ENCODE measurements at regions not wholly inside any gene's neighbourhood (a gene's known extent, or its start where the extent isn't known, plus 50 kb on each side); places are given as distances from the start of the nearest gene placed in this dataset.

DNA sequence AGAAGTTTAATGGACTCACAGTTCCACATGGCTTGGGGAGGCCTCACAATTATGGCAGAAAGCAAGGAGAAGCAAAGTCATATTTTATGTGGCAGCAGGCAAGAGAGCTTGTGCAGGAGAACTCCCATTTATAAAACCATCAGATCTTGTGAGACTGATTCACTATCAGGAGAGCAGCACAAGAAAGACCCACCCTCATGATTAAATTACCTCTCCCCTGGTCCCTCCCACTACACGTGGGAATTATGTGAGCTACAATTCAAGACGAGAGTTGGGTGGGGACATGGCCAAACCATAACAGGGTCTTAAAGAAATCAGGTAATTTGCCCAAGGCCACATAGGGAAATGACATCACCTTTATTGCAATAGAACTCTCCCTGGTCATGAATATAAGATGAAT, 1073.3 kb upstream of the ACVR2A start:
- Histone ChIP-seq H3K4me1 (ENCODE audit: insufficient read depth, low read length) (no peaks in the 10 kb centered on the region), H3K36me3 (ENCODE audit: insufficient read depth, low read length) (no peaks in the 10 kb centered on the region), H3K9ac (ENCODE audit: low read depth, low read length) (no peak overlapping the region), H3K9me3 (ENCODE audit: control insufficient read depth, insufficient read depth, low read length) (no peaks in the 10 kb centered on the region)

DNA sequence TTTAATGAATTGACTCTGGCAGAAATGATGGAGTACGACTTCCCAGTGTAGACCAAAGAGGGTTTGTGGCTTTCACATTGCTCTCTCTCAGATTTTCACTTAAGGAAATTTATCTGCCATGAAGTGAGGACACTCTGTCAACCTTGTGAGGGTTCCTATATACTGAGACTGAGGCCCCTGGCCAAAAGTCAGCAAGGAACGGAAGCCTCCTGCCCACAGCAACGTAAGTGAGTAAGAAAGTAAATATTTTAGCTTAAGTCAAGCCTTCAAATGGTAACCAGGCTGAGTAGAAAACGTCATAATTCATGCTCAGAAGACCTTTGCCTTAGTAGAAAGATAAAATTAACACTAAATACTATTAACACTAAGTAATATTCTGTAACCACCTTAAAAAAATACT, 1080.5 kb upstream of the ACVR2A start:
- no peaks in the 10 kb centered on the region for H3K9me3 ChIP-seq (ENCODE audit: control insufficient read depth, insufficient read depth, low read length)
- no peaks in the 10 kb centered on the region for H3K4me1 ChIP-seq (ENCODE audit: insufficient read depth, low read length)
- H3K36me3 ChIP-seq (ENCODE audit: insufficient read depth, low read length): no peaks in the 10 kb centered on the region
- H3K9ac ChIP-seq (ENCODE audit: low read depth, low read length): no peak overlapping the region

DNA sequence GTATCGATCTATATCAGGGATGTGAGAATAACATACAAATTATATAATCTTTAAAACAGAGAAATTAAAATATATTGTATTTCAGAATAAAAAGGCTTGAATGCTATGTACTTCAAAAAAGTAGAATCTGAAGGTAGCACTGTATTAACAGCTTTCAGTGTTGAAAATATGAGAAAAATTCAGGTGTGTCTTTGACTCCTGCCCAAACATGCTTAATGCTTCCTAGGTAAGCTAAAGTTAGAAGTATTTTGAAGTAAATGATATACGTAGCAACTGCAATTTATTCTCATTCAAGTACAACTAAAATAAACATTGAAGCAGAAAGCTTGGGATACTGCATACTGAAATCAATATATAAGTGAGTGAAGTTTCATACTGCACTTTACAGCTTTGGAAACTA, 1082.0 kb upstream of the ACVR2A start:
- Histone ChIP-seq H3K9ac (ENCODE audit: low read depth, low read length) (no peak overlapping the region), H3K36me3 (ENCODE audit: insufficient read depth, low read length) (no peaks in the 10 kb centered on the region), H3K4me1 (ENCODE audit: insufficient read depth, low read length) (no peaks in the 10 kb centered on the region), H3K9me3 (ENCODE audit: control insufficient read depth, insufficient read depth, low read length) (no peaks in the 10 kb centered on the region)

DNA sequence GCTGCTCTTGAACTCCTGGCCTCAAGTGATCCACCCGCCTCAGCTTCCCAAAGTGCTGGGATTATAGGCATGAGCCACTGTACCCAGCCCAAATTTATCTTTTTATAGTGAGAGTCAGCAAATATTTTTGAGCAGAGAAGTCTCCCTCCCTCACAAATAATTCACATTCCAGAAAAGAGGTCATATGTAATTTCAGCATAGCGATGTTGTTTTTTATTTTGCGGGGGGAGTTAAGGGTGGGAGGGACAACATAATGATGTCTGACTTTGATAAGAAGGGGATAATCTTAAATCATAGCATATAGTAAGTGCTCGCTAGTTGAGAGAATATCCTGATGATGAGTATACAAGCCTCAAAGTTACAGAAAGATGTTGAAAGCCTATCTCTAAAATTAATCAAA, 1090.2 kb upstream of the ACVR2A start:
- Histone ChIP-seq H3K4me1 (ENCODE audit: insufficient read depth, low read length) (no peaks in the 10 kb centered on the region), H3K36me3 (ENCODE audit: insufficient read depth, low read length) (no peaks in the 10 kb centered on the region), H3K9ac (ENCODE audit: low read depth, low read length) (no peak overlapping the region), H3K9me3 (ENCODE audit: control insufficient read depth, insufficient read depth, low read length) (no peaks in the 10 kb centered on the region)

DNA sequence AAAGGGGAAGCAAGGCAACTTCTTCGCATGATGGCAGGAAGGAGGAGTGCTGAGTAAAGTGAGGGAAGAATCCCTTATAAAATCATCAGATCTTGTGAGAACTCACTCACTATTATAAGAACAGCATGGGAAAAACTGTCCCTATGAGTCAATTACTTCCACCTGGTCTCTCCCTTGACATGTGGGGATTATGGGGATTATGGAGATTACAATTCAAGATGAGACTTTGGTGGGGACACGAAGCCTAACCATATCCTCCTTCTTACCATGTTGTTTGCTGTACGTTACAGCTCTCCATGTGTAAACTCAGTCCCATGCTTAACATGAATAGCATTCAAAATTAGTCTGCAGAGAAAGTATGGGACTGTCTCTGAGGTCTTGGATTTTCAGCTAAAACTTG, 1096.8 kb upstream of the ACVR2A start:
- Histone ChIP-seq H3K4me1 (ENCODE audit: insufficient read depth, low read length) (no peaks in the 10 kb centered on the region), H3K9ac (ENCODE audit: low read depth, low read length) (no peak overlapping the region), H3K9me3 (ENCODE audit: control insufficient read depth, insufficient read depth, low read length) (no peaks in the 10 kb centered on the region), H3K36me3 (ENCODE audit: insufficient read depth, low read length) (no peaks in the 10 kb centered on the region)

DNA sequence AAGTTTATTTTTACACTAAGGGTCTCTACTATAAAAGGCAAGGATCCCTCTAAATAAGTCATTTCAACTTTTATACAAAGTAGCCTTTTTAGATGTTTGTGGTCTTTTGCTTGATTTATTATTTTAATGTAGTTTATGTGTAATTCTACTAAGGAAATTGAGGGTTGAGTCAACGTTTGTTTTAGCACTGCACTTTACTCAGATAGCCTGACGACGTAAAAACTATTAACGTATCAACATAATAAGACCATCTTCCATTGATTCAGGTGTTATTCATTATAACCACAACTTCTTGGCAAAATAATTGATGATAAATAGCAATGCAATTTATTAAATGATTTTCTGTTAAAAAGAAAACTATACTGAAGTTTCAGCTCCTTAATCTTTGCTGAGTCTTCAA, 1103.6 kb upstream of the ACVR2A start:
- H3K36me3 ChIP-seq (ENCODE audit: insufficient read depth, low read length): no peaks in the 10 kb centered on the region
- no peaks in the 10 kb centered on the region for H3K4me1 ChIP-seq (ENCODE audit: insufficient read depth, low read length)
- H3K9me3 ChIP-seq (ENCODE audit: control insufficient read depth, insufficient read depth, low read length): no peaks in the 10 kb centered on the region
- H3K9ac ChIP-seq (ENCODE audit: low read depth, low read length): no peak overlapping the region

DNA sequence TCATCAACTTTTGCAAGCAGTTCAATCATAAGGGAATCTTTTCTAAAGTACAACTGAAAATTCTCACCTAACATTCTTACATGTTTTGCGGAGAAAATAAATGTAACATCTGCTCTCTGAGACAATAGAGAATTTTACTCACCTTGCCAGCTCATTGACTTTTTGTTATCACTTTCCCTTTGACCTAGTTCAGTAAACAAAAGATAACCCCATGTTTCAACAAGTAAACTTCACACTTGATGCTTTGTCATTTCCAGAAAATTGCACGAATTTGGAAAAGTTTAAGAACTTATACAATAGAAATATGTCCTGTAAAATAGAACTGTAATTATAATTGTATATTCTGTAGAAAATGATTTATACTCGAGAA, 1110.0 kb upstream of the ACVR2A start:
- Histone ChIP-seq H3K9me3 (ENCODE audit: control insufficient read depth, insufficient read depth, low read length) (no peaks in the 10 kb centered on the region), H3K36me3 (ENCODE audit: insufficient read depth, low read length) (no peaks in the 10 kb centered on the region), H3K4me1 (ENCODE audit: insufficient read depth, low read length) (peaks cover 5% of the 10 kb centered on the region), H3K9ac (ENCODE audit: low read depth, low read length) (no peak overlapping the region)

DNA sequence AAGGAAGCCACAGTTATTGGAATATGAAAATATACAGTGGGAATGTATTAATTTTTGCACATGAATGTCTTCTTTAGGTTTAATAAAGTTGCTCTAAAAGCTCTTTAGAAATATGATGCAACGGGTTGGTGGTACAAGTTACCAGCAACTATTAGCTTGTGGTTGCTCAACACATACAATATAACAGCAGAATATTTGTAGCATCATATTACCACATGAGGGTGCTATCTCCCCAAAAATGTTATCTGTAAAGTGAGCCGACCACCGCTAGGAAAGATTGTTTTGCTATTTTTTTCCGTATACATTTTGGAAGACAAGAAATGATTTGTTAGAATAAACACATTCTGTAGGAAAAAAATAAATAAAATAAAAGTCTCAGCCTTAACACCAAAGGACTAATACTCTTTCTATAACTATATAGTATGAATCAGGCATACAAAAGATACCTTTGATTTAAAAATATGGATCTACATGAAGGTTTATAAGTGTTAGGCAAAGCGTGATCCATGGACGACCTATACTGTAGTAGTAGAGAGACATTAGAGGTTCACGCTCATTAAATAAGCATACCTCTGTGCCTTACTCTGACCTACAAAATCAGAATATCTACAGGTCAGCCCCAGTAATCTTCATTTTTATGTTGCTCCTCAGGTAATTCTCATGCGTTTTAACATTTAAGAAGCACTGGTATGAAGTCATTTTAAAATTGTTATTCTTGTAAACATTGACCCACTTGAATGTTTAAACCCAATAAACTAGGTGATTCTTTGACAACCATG, 1110.6 kb upstream of the ACVR2A start:
- H3K9me3 ChIP-seq (ENCODE audit: control insufficient read depth, insufficient read depth, low read length): no peaks in the 10 kb centered on the region
- no peak overlapping the region for H3K9ac ChIP-seq (ENCODE audit: low read depth, low read length)
- no peaks in the 10 kb centered on the region for H3K36me3 ChIP-seq (ENCODE audit: insufficient read depth, low read length)
- peaks cover 5% of the 10 kb centered on the region for H3K4me1 ChIP-seq (ENCODE audit: insufficient read depth, low read length)

DNA sequence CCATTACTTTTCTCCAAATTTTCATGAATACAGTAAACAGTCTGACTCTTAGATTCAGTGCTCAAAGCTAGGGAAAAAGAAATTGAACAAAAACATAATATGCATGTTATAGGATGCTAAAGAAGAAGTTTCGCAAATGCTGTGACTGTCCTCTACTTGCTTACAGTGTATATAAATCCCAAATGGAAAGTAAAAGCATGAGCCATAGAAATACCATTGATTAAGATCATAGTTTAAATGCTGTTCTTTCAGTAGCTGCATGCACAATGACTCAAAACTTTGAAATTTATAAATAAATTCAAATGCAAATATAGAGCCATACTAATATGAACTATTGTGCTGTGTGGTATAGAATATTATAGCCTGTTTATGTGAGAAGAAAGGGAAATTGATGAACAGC, 1113.9 kb upstream of the ACVR2A start:
- no peaks in the 10 kb centered on the region for H3K9me3 ChIP-seq (ENCODE audit: control insufficient read depth, insufficient read depth, low read length)
- no peaks in the 10 kb centered on the region for H3K36me3 ChIP-seq (ENCODE audit: insufficient read depth, low read length)
- H3K9ac ChIP-seq (ENCODE audit: low read depth, low read length): no peak overlapping the region
- H3K4me1 ChIP-seq (ENCODE audit: insufficient read depth, low read length): peaks cover 5% of the 10 kb centered on the region

DNA sequence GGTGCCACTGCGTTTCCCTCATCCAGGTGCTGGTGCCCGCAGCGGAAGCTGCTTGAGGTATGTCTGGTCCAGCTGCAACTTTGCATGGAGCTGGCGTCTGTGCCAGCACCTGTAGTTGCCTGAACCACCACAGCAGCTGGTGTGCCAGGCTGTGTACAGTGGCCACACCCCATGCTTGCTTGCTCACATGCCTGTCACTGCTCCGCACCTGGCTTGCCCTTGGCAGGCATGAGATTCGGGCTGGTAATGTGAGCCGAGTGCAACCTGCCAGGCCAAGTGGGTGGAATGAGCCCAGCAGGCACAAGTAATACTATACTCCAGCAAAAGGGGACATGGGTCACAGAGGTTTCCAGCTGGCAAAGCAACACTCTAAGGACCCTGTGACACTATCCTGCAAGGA, 1123.3 kb upstream of the ACVR2A start:
- Histone ChIP-seq H3K36me3 (ENCODE audit: insufficient read depth, low read length) (no peaks in the 10 kb centered on the region), H3K9me3 (ENCODE audit: control insufficient read depth, insufficient read depth, low read length) (no peaks in the 10 kb centered on the region), H3K4me1 (ENCODE audit: insufficient read depth, low read length) (no peaks in the 10 kb centered on the region), H3K9ac (ENCODE audit: low read depth, low read length) (no peak overlapping the region)

DNA sequence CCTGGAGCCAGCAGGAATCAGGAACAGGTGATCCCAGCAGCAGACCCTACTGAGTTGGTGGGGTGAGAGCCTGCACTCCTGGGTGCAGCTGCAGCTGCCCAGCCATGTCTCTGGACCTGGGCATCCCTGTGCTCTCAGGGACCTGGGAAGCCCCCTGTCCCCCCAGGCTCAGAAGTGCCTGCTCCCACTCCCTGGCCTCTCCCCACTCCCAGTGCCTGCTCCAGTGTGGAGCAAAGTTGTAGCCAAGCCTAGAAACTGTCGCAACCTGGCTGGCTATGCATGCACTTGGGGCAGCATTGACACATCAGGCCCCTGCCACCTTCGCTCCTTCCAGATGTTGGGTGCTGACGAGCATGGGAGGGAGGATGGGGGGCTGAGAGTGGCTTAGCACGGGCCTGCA, 1124.7 kb upstream of the ACVR2A start:
- no peaks in the 10 kb centered on the region for H3K9me3 ChIP-seq (ENCODE audit: control insufficient read depth, insufficient read depth, low read length)
- H3K36me3 ChIP-seq (ENCODE audit: insufficient read depth, low read length): no peaks in the 10 kb centered on the region
- H3K9ac ChIP-seq (ENCODE audit: low read depth, low read length): no peak overlapping the region
- no peaks in the 10 kb centered on the region for H3K4me1 ChIP-seq (ENCODE audit: insufficient read depth, low read length)

DNA sequence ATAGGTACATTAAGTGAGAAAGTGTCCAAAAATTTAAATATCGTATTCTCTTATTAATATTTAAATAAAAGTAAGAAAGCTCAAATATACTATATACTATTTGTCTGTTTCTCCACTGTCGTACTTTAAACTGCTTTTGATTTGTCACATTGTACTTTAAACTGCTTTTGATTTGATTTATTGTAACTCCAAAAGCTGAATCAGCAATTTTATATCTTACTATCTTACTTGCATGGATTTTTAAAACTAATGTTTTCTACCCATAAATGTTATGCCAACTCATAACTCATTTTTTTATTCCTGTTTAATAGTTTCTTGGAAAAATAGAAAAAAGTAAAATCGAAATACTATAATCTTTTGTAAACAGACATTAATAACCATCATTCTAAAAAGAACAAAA, 1128.2 kb upstream of the ACVR2A start:
- no peak overlapping the region for H3K9ac ChIP-seq (ENCODE audit: low read depth, low read length)

DNA sequence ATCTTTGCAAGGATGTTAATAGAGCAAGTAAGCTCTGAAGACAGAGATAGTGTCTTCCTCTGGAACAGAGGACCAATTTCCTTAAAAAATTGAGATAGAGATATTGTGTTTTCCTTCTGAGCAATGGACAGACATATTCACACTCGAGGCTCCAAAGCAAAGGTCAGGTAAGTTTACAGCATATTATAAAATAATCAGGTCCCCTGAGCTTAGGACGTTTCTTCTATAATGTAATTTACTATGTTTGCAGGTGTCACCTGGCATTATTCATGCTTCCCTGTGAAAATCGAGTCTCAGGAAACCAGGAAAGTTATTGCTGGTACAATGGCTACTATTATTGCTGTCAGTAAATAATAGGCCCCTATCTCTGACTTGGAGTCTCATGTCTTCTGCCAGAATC, 1135.8 kb upstream of the ACVR2A start:
- Histone ChIP-seq H3K9me3 (ENCODE audit: control insufficient read depth, insufficient read depth, low read length) (no peaks in the 10 kb centered on the region), H3K9ac (ENCODE audit: low read depth, low read length) (no peak overlapping the region), H3K4me1 (ENCODE audit: insufficient read depth, low read length) (no peaks in the 10 kb centered on the region), H3K36me3 (ENCODE audit: insufficient read depth, low read length) (no peaks in the 10 kb centered on the region)

More for the DNA sequence above, 1128.2 kb upstream of the ACVR2A start:
- no peaks in the 10 kb centered on the region for H3K9me3 ChIP-seq (ENCODE audit: control insufficient read depth, insufficient read depth, low read length)
- H3K36me3 ChIP-seq (ENCODE audit: insufficient read depth, low read length): no peaks in the 10 kb centered on the region
- no peaks in the 10 kb centered on the region for H3K4me1 ChIP-seq (ENCODE audit: insufficient read depth, low read length)

DNA sequence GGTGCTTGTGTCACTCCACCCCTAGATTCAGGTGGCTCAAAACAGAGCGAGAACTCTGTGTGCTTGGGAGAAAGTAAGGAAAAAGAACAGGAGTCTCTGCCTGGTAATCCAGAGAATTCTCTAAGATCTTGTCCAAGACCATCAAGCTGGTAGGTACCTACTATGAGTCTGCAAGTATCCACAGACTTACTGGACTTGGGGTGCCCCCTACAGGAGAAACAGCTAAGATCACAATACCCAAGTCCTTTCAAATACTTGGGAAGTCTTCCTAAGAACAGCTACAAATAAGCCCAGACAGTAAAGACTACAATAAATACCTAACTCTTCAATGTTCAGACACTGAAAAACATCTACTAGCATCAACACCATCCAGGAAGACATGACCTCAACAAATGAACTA, 1143.6 kb upstream of the ACVR2A start:
- no peaks in the 10 kb centered on the region for H3K4me1 ChIP-seq (ENCODE audit: insufficient read depth, low read length)
- no peak overlapping the region for H3K9ac ChIP-seq (ENCODE audit: low read depth, low read length)
- H3K9me3 ChIP-seq (ENCODE audit: control insufficient read depth, insufficient read depth, low read length): peaks cover 15% of the 10 kb centered on the region
- 0 out of 2 replicates have a peak, but pooled peaks cover 2% of the 10 kb centered on the region for H3K36me3 ChIP-seq (ENCODE audit: insufficient read depth, low read length)

DNA sequence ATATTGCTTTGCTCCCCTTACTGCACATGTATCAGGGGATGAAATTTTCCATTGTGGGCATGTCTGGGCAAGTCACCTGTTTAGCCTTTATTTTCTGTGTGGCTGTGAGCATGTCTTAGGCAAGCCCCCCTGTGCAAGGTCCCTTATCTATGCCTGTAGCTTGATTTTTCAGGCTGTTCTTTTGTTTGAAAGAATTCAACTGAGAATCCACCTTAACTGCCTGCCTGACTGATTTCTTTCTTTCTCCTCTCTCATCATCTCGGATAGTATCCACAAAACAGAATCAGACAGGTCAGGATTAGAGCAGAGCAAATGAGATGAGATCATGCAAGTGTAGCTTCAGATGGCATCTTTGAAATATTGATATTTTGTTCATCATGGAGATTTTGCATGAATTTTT, 1147.5 kb upstream of the ACVR2A start:
- Histone ChIP-seq H3K36me3 (ENCODE audit: insufficient read depth, low read length) (0 out of 2 replicates have a peak, but pooled peaks cover 2% of the 10 kb centered on the region), H3K9me3 (ENCODE audit: control insufficient read depth, insufficient read depth, low read length) (peaks cover 18% of the 10 kb centered on the region), H3K9ac (ENCODE audit: low read depth, low read length) (no peak overlapping the region), H3K4me1 (ENCODE audit: insufficient read depth, low read length) (0 out of 2 replicates have a peak, but pooled peaks cover 9% of the 10 kb centered on the region)
